ENCODE measurements at regions not wholly inside any gene's neighbourhood (a gene's known extent, or its start where the extent isn't known, plus 50 kb on each side); places are given as distances from the start of the nearest gene placed in this dataset.
"Not testable (repeated sequence)": the region's sequence is repeated elsewhere in the genome, so short reads cannot be mapped to it uniquely, and the experiment has no call there.

- no peak overlapping the region for H3K4me3 ChIP-seq
- H3K79me2 ChIP-seq (ENCODE audit: low read depth), result no peaks in the 10 kb centered on the region
- H2AFZ ChIP-seq, result no peak overlapping the region
- ChIA-PET POLR2A (ENCODE audit: unreplicated experiment) (no interaction called here), CTCF (no interaction called here)
- TF ChIP-seq EZH2 (IDR thresholded peaks at IDR 0.05; ENCODE audit: low read depth) (no peak), CTCF (conservative IDR thresholded peaks at IDR 0.05) (no peak)
- intact Hi-C loops (cut with micrococcal nuclease; ENCODE audit: unreplicated experiment), result no loop called here
- no peak overlapping the region for H3K4me2 ChIP-seq
- H3K27ac ChIP-seq, result no peak overlapping the region
- H3K27me3 ChIP-seq (ENCODE audit: insufficient read depth, low read depth), result no peaks in the 10 kb centered on the region
- DNase-seq, result no peak
- H3K4me1 ChIP-seq (replicated peaks; ENCODE audit: insufficient read depth), result no peaks in the 10 kb centered on the region
- no peaks in the 10 kb centered on the region for H3K36me3 ChIP-seq (ENCODE audit: low read depth)
- no peaks in the 10 kb centered on the region for H3K9me3 ChIP-seq (ENCODE audit: insufficient read depth, low read depth)
- H3K9me2 ChIP-seq (ENCODE audit: insufficient read depth), result no peaks in the 10 kb centered on the region
- H3F3A ChIP-seq (ENCODE audit: insufficient read depth, low read depth), result no peaks in the 10 kb centered on the region
- H4K20me1 ChIP-seq (ENCODE audit: insufficient read depth), result no peaks in the 10 kb centered on the region
- BruUV-seq (replicated peaks), result no TSS peak
Observed at GRCh38 chr6:105855433-105855832, 230.7 kb upstream of the PRDM1 start.

- H3K9me2 ChIP-seq (ENCODE audit: insufficient read depth); H3K9me3 ChIP-seq (ENCODE audit: insufficient read depth, low read depth); DNase-seq; H3F3A ChIP-seq (ENCODE audit: insufficient read depth, low read depth); H3K79me2 ChIP-seq (ENCODE audit: low read depth); POLR2A ChIA-PET (ENCODE audit: unreplicated experiment); H3K27me3 ChIP-seq (ENCODE audit: insufficient read depth, low read depth); H3K4me1 ChIP-seq (replicated peaks; ENCODE audit: insufficient read depth); intact Hi-C loops (cut with micrococcal nuclease; ENCODE audit: unreplicated experiment); H2AFZ ChIP-seq; BruUV-seq (replicated peaks); H3K4me3 ChIP-seq; CTCF ChIA-PET; H3K27ac ChIP-seq; H4K20me1 ChIP-seq (ENCODE audit: insufficient read depth); H3K4me2 ChIP-seq; H3K36me3 ChIP-seq (ENCODE audit: low read depth): not testable (repeated sequence)
Observed at GRCh38 chr6:105853979-105854378, 232.2 kb upstream of the PRDM1 start.

GRCh38 chr6:105851606-105852005 is 234.5 kb upstream of the PRDM1 start:
- H3K4me1 ChIP-seq (replicated peaks; ENCODE audit: insufficient read depth), result no peaks in the 10 kb centered on the region
- no peak for DNase-seq
- H3K9me2 ChIP-seq (ENCODE audit: insufficient read depth), result no peaks in the 10 kb centered on the region
- POLR2A ChIA-PET (ENCODE audit: unreplicated experiment), result no interaction called here
- no peak overlapping the region for H2AFZ ChIP-seq
- no peaks in the 10 kb centered on the region for H3K79me2 ChIP-seq (ENCODE audit: low read depth)
- no peak overlapping the region for H3K4me3 ChIP-seq
- H4K20me1 ChIP-seq (ENCODE audit: insufficient read depth), result no peaks in the 10 kb centered on the region
- no peaks in the 10 kb centered on the region for H3K27me3 ChIP-seq (ENCODE audit: insufficient read depth, low read depth)
- H3F3A ChIP-seq (ENCODE audit: insufficient read depth, low read depth), result no peaks in the 10 kb centered on the region
- no peak overlapping the region for H3K27ac ChIP-seq
- H3K36me3 ChIP-seq (ENCODE audit: low read depth), result no peaks in the 10 kb centered on the region
- CTCF ChIA-PET, result interaction anchor here (0.6 kb wide), 1 partner anchor 166 kb away, joined by 10 read pairs; no protein-coding TSS in a partner anchor
- no peak for TF ChIP-seq EZH2 (IDR thresholded peaks at IDR 0.05; ENCODE audit: low read depth)
- no peak for TF ChIP-seq CTCF (conservative IDR thresholded peaks at IDR 0.05)
- H3K9me3 ChIP-seq (ENCODE audit: insufficient read depth, low read depth), result no peaks in the 10 kb centered on the region
- BruUV-seq (replicated peaks), result no TSS peak
- intact Hi-C loops (cut with micrococcal nuclease; ENCODE audit: unreplicated experiment), result no loop called here
- no peak overlapping the region for H3K4me2 ChIP-seq

GRCh38 chr6:105851113-105851580 is 235.0 kb upstream of the PRDM1 start:
- Histone ChIP-seq H3K36me3 (ENCODE audit: low read depth) (no peaks in the 10 kb centered on the region), H3K4me2 (no peak overlapping the region), H3K9me2 (ENCODE audit: insufficient read depth) (no peaks in the 10 kb centered on the region), H2AFZ (no peak overlapping the region), H3K9me3 (ENCODE audit: insufficient read depth, low read depth) (no peaks in the 10 kb centered on the region), H3F3A (ENCODE audit: insufficient read depth, low read depth) (no peaks in the 10 kb centered on the region), H3K4me3 (no peak overlapping the region), H3K4me1 (replicated peaks; ENCODE audit: insufficient read depth) (no peaks in the 10 kb centered on the region), H3K27ac (no peak overlapping the region), H3K27me3 (ENCODE audit: insufficient read depth, low read depth) (no peaks in the 10 kb centered on the region), H3K79me2 (ENCODE audit: low read depth) (no peaks in the 10 kb centered on the region), H4K20me1 (ENCODE audit: insufficient read depth) (no peaks in the 10 kb centered on the region)
- ChIA-PET CTCF (no interaction called here), POLR2A (ENCODE audit: unreplicated experiment) (no interaction called here)
- no TSS peak for BruUV-seq (replicated peaks)
- no peak for DNase-seq
- intact Hi-C loops (cut with micrococcal nuclease; ENCODE audit: unreplicated experiment), result no loop called here
- TF ChIP-seq EZH2 (IDR thresholded peaks at IDR 0.05; ENCODE audit: low read depth), result no peak

Measured in PC-9 (cell line).